HFFc6 (cell line): ENCODE measurements at regions not wholly inside any gene's neighbourhood (a gene's known extent, or its start where the extent isn't known, plus 50 kb on each side); places are given as distances from the start of the nearest gene placed in this dataset.

Experiments
- DNase-seq: peaks from one replicate; pipeline ENCODE4 v3.0.0-alpha.2; 2018
- H3K27ac Mint-ChIP-seq: 2 replicates; pipeline ENCODE4 v1.8.0; 2020; ENCODE audit warnings: mild to moderate bottlenecking, mixed read lengths
- H3K27me3 Mint-ChIP-seq: 2 replicates; pipeline ENCODE4 v1.8.0; 2021; ENCODE audit warnings: mild to moderate bottlenecking, moderate library complexity, mixed read lengths; ENCODE audit not compliant: insufficient read depth
- H3K36me3 Mint-ChIP-seq: 2 replicates; pipeline ENCODE4 v1.8.0; 2021; ENCODE audit warnings: low read depth, mixed read lengths
- H3K4me1 Mint-ChIP-seq: 2 replicates; pipeline ENCODE4 v1.8.0; 2020; ENCODE audit warnings: low read depth, mixed read lengths
- H3K4me3 Mint-ChIP-seq: 2 replicates; pipeline ENCODE4 v1.8.0; 2020; ENCODE audit warnings: mild to moderate bottlenecking, moderate library complexity, mixed read lengths
- H3K9me3 Mint-ChIP-seq: 2 replicates; pipeline ENCODE4 v1.8.0; 2020; ENCODE audit warnings: mild to moderate bottlenecking, mixed read lengths
- CTCF ChIP-seq: fragments of 200-600 bp; sonication (generic); IDR thresholded peaks from 2 replicates; pipeline ENCODE4 v1.5.0; 2021; ENCODE audit warnings: antibody characterized with exemption, mild to moderate bottlenecking

GRCh38 chr5:54601411-54602230 lies 84.1 kb downstream of the SNX18 start:
- no peak overlapping the region for H3K4me3 Mint-ChIP-seq
- TF ChIP-seq CTCF, result no peak
- no peak overlapping the region for H3K27ac Mint-ChIP-seq
- H3K4me1 Mint-ChIP-seq, result no peaks in the 10 kb centered on the region
- DNase-seq, result no peak
- peaks cover 22% of the 10 kb centered on the region for H3K36me3 Mint-ChIP-seq
- H3K9me3 Mint-ChIP-seq, result peaks cover 30% of the 10 kb centered on the region
- H3K27me3 Mint-ChIP-seq, result peaks cover 8% of the 10 kb centered on the region
